Panc1 (cell line): ENCODE measurements at regions not wholly inside any gene's neighbourhood (a gene's known extent, or its start where the extent isn't known, plus 50 kb on each side); places are given as distances from the start of the nearest gene placed in this dataset.

Source experiments
- ATAC-seq: fragments of 200-7000 bp; cut with Tn5 transposase; 2 replicates; pipeline ENCODE4 v1.9.1; 2020; ENCODE audit warnings: mild to moderate bottlenecking, moderate library complexity
- BruUV-seq: library from RNA; stranded (reverse); fragments of 400-500 nt; replicated peaks from 2 replicates; lab custom pipeline; 2021; lab: Mats Ljungman, UMichigan
- CTCF ChIA-PET: fragments of 300-600 bp; sonication (Branson Sonifier 250); formaldehyde crosslinking; loops from one replicate; lab custom pipeline; 2022; ENCODE audit warnings: antibody characterized with exemption; lab: Charles Lee
- POLR2A ChIA-PET: fragments of 300-600 bp; sonication (Branson Sonifier 250); formaldehyde crosslinking; loops from one replicate; lab custom pipeline; 2022; ENCODE audit warnings: antibody characterized with exemption; lab: Charles Lee
- DNase-seq: peaks from one replicate; pipeline ENCODE4 v3.0.0-alpha.2; 2010; ENCODE audit warnings: low read depth, low spot score
- H3K27ac ChIP-seq: 2 replicates; pipeline ENCODE4 v1.5.1; 2011; ENCODE audit warnings: mild to moderate bottlenecking, low read length, inconsistent platforms
- H3K27me3 ChIP-seq: fragments of 200-500 bp; sonication (Bioruptor generic); 2 replicates; pipeline ENCODE4 v1.6.0; 2014; ENCODE audit warnings: low read length, inconsistent platforms; ENCODE audit not compliant: control insufficient read depth, insufficient read depth
- H3K36me3 ChIP-seq: fragments of 200-500 bp; sonication (Bioruptor generic); 2 replicates; pipeline ENCODE4 v1.5.1; 2014; ENCODE audit warnings: inconsistent platforms, mild to moderate bottlenecking, low read length, moderate library complexity; ENCODE audit not compliant: control insufficient read depth, insufficient read depth
- H3K4me1 ChIP-seq: 2 replicates; pipeline ENCODE4 v1.5.1; 2011; ENCODE audit warnings: inconsistent platforms, mild to moderate bottlenecking, low read length, moderate library complexity; ENCODE audit not compliant: control insufficient read depth, insufficient read depth
- H3K4me3 ChIP-seq, 2 experiments: 2 replicates each; pipeline ENCODE4 v1.5.1; 2011 to 2012; ENCODE audit warnings: low read depth in 2 of 2, low read length in 2 of 2, mild to moderate bottlenecking in 2 of 2, inconsistent platforms in 1 of 2, moderate library complexity in 1 of 2
- H3K9me3 ChIP-seq: fragments of 200-500 bp; sonication (Bioruptor generic); 2 replicates; pipeline ENCODE4 v1.5.1; 2014; ENCODE audit warnings: low read depth, mild to moderate bottlenecking, inconsistent platforms, low read length, moderate library complexity; ENCODE audit not compliant: control insufficient read depth, insufficient read depth
- POLR2AphosphoS5 ChIP-seq: IDR thresholded peaks from 2 replicates; pipeline ENCODE4 v1.6.1; 2012; ENCODE audit warnings: mild to moderate bottlenecking, low read depth, low read length, moderate library complexity
- SIN3A ChIP-seq: IDR thresholded peaks from 2 replicates; pipeline ENCODE4 v1.6.1; 2012; ENCODE audit warnings: low read depth, mild to moderate bottlenecking, low read length, moderate library complexity, borderline replicate concordance; ENCODE audit not compliant: insufficient read depth
- TCF7L2 ChIP-seq: IDR thresholded peaks from 2 replicates; pipeline ENCODE4 v1.6.1; 2011; ENCODE audit warnings: mild to moderate bottlenecking, low read depth, low read length, inconsistent platforms
- in situ Hi-C: cut with HindIII; loops from 2 replicates; pipeline ENCODE4 v1.10.0; 2016; ENCODE audit warnings: low sequenced_read_pairs, low pct_unique_long_range_greater_than_20kb
- intact Hi-C: fragments of 100-400 bp; cut with micrococcal nuclease; formaldehyde crosslinking; loops from one replicate; pipeline ENCODE4 v1.10.0; 2022; ENCODE audit not compliant: unreplicated experiment
- TF ChIP-seq, protein P1 (sequence below), 2 experiments: IDR thresholded peaks; 2 replicates each; pipeline ENCODE4 v1.6.1; 2011 to 2012; ENCODE audit warnings: low read depth in 2 of 2, control low read depth in 1 of 2, low read length in 1 of 2, mild to moderate bottlenecking in 1 of 2, moderate library complexity in 1 of 2; ENCODE audit not compliant: insufficient read depth in 1 of 2
- TF ChIP-seq, protein P2 (sequence below): fragments of 450-650 bp; IDR thresholded peaks from 2 replicates; pipeline ENCODE4 v1.5.1; 2017; ENCODE audit warnings: mild to moderate bottlenecking

DNA sequence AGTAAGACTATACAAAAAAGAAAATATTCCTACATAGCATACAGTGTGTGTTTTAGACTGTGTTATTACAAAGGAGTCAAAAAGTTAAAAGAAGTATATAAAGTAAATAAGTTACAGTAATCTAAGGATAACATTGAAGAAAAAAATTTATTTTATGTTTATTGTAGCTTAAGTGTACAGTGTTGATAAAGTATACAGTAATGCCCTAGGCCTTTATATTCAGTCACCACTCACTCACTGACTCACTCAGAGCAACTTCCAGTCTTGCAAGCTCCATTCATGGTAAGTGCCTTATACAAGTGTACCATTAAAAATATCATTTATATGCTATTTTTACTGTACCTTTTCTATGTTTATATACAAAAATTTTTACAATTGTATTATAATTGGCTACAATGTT lies 220.1 kb downstream of the BCHE start:
- H3K27me3 ChIP-seq = no peaks in the 10 kb centered on the region
- BruUV-seq = no TSS peak
- DNase-seq (no peak), ATAC-seq (no peak)
- no peak overlapping the region for H3K4me3 ChIP-seq
- CTCF ChIA-PET = no interaction called here
- H3K36me3 ChIP-seq = no peaks in the 10 kb centered on the region
- POLR2A ChIA-PET = no interaction called here
- H3K27ac ChIP-seq = no peak overlapping the region
- H3K4me1 ChIP-seq = no peaks in the 10 kb centered on the region
- in situ Hi-C loops (no loop called here), intact Hi-C loops (no loop called here)
- H3K9me3 ChIP-seq = no peaks in the 10 kb centered on the region
- TF ChIP-seq, protein P1, sequence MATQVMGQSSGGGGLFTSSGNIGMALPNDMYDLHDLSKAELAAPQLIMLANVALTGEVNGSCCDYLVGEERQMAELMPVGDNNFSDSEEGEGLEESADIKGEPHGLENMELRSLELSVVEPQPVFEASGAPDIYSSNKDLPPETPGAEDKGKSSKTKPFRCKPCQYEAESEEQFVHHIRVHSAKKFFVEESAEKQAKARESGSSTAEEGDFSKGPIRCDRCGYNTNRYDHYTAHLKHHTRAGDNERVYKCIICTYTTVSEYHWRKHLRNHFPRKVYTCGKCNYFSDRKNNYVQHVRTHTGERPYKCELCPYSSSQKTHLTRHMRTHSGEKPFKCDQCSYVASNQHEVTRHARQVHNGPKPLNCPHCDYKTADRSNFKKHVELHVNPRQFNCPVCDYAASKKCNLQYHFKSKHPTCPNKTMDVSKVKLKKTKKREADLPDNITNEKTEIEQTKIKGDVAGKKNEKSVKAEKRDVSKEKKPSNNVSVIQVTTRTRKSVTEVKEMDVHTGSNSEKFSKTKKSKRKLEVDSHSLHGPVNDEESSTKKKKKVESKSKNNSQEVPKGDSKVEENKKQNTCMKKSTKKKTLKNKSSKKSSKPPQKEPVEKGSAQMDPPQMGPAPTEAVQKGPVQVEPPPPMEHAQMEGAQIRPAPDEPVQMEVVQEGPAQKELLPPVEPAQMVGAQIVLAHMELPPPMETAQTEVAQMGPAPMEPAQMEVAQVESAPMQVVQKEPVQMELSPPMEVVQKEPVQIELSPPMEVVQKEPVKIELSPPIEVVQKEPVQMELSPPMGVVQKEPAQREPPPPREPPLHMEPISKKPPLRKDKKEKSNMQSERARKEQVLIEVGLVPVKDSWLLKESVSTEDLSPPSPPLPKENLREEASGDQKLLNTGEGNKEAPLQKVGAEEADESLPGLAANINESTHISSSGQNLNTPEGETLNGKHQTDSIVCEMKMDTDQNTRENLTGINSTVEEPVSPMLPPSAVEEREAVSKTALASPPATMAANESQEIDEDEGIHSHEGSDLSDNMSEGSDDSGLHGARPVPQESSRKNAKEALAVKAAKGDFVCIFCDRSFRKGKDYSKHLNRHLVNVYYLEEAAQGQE (IDR thresholded peaks at IDR 0.05; ENCODE audit: insufficient read depth in 1 of 2, low read depth in 2 of 2, low read length in 1 of 2) = no peak
- no peak for TF ChIP-seq POLR2AphosphoS5
- no peak for TF ChIP-seq TCF7L2
- no peak for TF ChIP-seq SIN3A
- TF ChIP-seq, protein P2, sequence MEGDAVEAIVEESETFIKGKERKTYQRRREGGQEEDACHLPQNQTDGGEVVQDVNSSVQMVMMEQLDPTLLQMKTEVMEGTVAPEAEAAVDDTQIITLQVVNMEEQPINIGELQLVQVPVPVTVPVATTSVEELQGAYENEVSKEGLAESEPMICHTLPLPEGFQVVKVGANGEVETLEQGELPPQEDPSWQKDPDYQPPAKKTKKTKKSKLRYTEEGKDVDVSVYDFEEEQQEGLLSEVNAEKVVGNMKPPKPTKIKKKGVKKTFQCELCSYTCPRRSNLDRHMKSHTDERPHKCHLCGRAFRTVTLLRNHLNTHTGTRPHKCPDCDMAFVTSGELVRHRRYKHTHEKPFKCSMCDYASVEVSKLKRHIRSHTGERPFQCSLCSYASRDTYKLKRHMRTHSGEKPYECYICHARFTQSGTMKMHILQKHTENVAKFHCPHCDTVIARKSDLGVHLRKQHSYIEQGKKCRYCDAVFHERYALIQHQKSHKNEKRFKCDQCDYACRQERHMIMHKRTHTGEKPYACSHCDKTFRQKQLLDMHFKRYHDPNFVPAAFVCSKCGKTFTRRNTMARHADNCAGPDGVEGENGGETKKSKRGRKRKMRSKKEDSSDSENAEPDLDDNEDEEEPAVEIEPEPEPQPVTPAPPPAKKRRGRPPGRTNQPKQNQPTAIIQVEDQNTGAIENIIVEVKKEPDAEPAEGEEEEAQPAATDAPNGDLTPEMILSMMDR = no peak

DNA sequence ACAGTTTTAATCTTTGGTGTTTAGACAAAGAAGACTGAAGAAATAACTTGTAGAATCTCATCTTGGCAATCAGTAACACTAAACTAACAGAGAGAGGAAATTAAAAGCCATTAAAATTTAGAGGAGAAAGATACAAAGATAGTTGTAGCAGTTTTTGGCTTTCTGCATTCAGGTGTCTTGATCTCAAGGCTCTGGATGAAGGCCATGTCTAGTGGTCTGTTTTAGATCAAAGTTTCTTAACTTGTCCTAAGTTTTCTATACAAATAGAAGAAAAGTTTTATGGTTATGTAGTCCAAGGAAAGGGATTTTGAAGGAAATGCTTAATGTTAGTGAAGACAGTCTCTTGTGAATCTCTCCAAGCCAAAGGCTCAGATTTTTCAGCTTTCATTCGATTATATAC lies 222.9 kb downstream of the BCHE start:
- ChIA-PET POLR2A (no interaction called here), CTCF (no interaction called here)
- no peak for ATAC-seq
- no peaks in the 10 kb centered on the region for H3K36me3 ChIP-seq
- in situ Hi-C loops = no loop called here
- no TSS peak for BruUV-seq
- H3K27me3 ChIP-seq = no peaks in the 10 kb centered on the region
- no peak overlapping the region for H3K27ac ChIP-seq
- intact Hi-C loops = no loop called here
- no peaks in the 10 kb centered on the region; the same call in 1 of the 2 replicates for H3K9me3 ChIP-seq
- H3K4me1 ChIP-seq = no peaks in the 10 kb centered on the region
- no peak for TF ChIP-seq TCF7L2
- TF ChIP-seq, protein P1 (IDR thresholded peaks at IDR 0.05; ENCODE audit: insufficient read depth in 1 of 2, low read depth in 2 of 2, low read length in 1 of 2) = no peak
- TF ChIP-seq SIN3A = no peak
- TF ChIP-seq, protein P2 = no peak
- no peak for TF ChIP-seq POLR2AphosphoS5
- no peak overlapping the region for H3K4me3 ChIP-seq
- no peak for DNase-seq
